Hepatocyte (in vitro differentiated cells): ENCODE measurements at regions not wholly inside any gene's neighbourhood (a gene's known extent, or its start where the extent isn't known, plus 50 kb on each side); places are given as distances from the start of the nearest gene placed in this dataset.

Experiments
- DNase-seq: peaks from one replicate; pipeline ENCODE4 v3.0.0-alpha.2; 2016; ENCODE audit warnings: low spot score
- H2AFZ ChIP-seq: fragments of 200-600 bp; sonication (generic); 2 replicates; pipeline ENCODE4 v1.6.0; 2016; ENCODE audit warnings: antibody characterized with exemption, mild to moderate bottlenecking
- H3K27ac ChIP-seq: fragments of 200-600 bp; sonication (generic); 2 replicates; pipeline ENCODE4 v1.5.1; 2016; ENCODE audit warnings: mild to moderate bottlenecking
- H3K27me3 ChIP-seq: fragments of 200-600 bp; sonication (generic); 2 replicates; pipeline ENCODE4 v1.6.1; 2016
- H3K36me3 ChIP-seq: fragments of 200-600 bp; sonication (generic); replicated peaks from 2 replicates; pipeline ENCODE4 v1.5.1; 2016; ENCODE audit warnings: low read depth; ENCODE audit not compliant: insufficient read depth
- H3K4me1 ChIP-seq: fragments of 200-600 bp; sonication (generic); 2 replicates; pipeline ENCODE4 v1.5.1; 2016; ENCODE audit warnings: mild to moderate bottlenecking, moderate library complexity; ENCODE audit not compliant: insufficient read depth
- H3K4me2 ChIP-seq: fragments of 200-600 bp; sonication (generic); 2 replicates; pipeline ENCODE4 v1.6.0; 2016
- H3K4me3 ChIP-seq: fragments of 200-600 bp; sonication (generic); 2 replicates; pipeline ENCODE4 v1.5.1; 2016; ENCODE audit warnings: mild to moderate bottlenecking
- H3K79me2 ChIP-seq: fragments of 200-600 bp; sonication (generic); 2 replicates; pipeline ENCODE4 v1.6.0; 2017; ENCODE audit warnings: mild to moderate bottlenecking
- H3K9me2 ChIP-seq: fragments of 200-600 bp; sonication (generic); replicated peaks from 2 replicates; pipeline ENCODE4 v1.6.0; 2017; ENCODE audit warnings: mild to moderate bottlenecking; ENCODE audit not compliant: insufficient read depth
- H3K9me3 ChIP-seq: fragments of 200-600 bp; sonication (generic); 2 replicates; pipeline ENCODE4 v1.5.1; 2016; ENCODE audit warnings: low read depth, mild to moderate bottlenecking
- H4K20me1 ChIP-seq: fragments of 200-600 bp; sonication (generic); 2 replicates; pipeline ENCODE4 v1.6.0; 2016; ENCODE audit warnings: mild to moderate bottlenecking; ENCODE audit not compliant: insufficient read depth, poor library complexity, severe bottlenecking
- EZH2 ChIP-seq: fragments of 200-600 bp; sonication (generic); IDR thresholded peaks from 2 replicates; pipeline ENCODE4 v1.6.1; 2016; ENCODE audit warnings: antibody characterized with exemption, mild to moderate bottlenecking, borderline replicate concordance
- EZH2phosphoT487 ChIP-seq: fragments of 200-600 bp; sonication (generic); IDR thresholded peaks from one replicate; pipeline ENCODE4 v1.6.1; 2018; ENCODE audit warnings: antibody characterized with exemption, mild to moderate bottlenecking, low read depth, moderate library complexity; ENCODE audit not compliant: unreplicated experiment, severe bottlenecking
- WGBS: methylation state at CpG from one replicate; pipeline ENCODE4 v1.1.6; 2016; ENCODE audit warnings: low lambda C conversion rate; ENCODE audit errors: missing lambda C conversion rate; 5-methylcytosine and 5-hydroxymethylcytosine counted together
- TF ChIP-seq, protein P1 (sequence below): fragments of 200-600 bp; sonication (generic); IDR thresholded peaks from 2 replicates; pipeline ENCODE4 v1.5.1; 2016; ENCODE audit warnings: antibody characterized with exemption, mild to moderate bottlenecking; ENCODE audit not compliant: poor library complexity

DNA sequence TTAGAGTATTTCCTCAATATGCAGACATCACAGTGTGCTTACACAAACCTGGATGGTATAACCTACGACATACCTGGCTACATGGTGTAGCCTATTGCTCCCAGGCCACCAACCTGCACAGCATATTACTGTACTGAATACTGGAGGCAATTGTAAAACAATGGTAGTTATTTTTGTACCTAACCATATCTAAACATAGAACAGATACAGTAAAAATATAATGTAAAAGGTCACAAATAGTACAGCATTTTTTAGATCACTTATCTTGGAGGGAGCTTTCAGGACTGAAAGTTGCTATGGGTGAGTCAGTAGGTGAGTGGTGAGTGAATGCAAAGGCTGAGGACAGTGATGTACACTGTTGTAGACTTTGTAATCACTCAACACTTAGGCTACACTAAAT is 492.3 kb downstream of the MRPL39 start:
- H3K4me1 ChIP-seq, result no peaks in the 10 kb centered on the region
- H2AFZ ChIP-seq, result no peak overlapping the region
- no peaks in the 10 kb centered on the region for H3K79me2 ChIP-seq
- H3K4me3 ChIP-seq, result no peak overlapping the region
- H3K4me2 ChIP-seq, result no peak overlapping the region
- no peaks in the 10 kb centered on the region for H4K20me1 ChIP-seq
- H3K9me2 ChIP-seq, result no peaks in the 10 kb centered on the region
- H3K9me3 ChIP-seq, result no peaks in the 10 kb centered on the region
- no peak overlapping the region for H3K27ac ChIP-seq
- 66% methylated on average over 1 of the region's 1 CpG for WGBS
- no peak for DNase-seq
- H3K27me3 ChIP-seq, result no peaks in the 10 kb centered on the region
- TF ChIP-seq, protein P1, sequence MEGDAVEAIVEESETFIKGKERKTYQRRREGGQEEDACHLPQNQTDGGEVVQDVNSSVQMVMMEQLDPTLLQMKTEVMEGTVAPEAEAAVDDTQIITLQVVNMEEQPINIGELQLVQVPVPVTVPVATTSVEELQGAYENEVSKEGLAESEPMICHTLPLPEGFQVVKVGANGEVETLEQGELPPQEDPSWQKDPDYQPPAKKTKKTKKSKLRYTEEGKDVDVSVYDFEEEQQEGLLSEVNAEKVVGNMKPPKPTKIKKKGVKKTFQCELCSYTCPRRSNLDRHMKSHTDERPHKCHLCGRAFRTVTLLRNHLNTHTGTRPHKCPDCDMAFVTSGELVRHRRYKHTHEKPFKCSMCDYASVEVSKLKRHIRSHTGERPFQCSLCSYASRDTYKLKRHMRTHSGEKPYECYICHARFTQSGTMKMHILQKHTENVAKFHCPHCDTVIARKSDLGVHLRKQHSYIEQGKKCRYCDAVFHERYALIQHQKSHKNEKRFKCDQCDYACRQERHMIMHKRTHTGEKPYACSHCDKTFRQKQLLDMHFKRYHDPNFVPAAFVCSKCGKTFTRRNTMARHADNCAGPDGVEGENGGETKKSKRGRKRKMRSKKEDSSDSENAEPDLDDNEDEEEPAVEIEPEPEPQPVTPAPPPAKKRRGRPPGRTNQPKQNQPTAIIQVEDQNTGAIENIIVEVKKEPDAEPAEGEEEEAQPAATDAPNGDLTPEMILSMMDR, result no peak
- no peak for TF ChIP-seq EZH2
- no peak for TF ChIP-seq EZH2phosphoT487
- no peaks in the 10 kb centered on the region for H3K36me3 ChIP-seq

DNA sequence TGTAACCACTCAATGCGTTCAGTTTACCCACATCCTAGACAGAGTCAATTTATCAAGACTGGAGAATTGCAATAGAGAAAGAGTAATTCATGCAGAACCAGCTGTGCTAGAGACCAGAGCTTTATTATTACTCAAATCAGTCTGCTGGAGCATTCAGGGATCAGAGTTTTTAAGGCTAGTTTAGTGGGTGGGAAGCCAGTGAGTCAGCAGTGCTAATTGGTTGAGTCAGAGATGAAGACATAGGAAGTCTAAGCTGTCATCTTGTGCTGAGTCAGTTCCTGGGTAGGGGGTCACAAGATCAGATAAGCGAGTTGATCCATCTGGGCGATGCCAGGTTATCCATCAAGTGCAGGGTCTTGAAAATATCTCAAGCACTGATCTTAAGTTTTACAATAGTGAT is 499.6 kb downstream of the MRPL39 start:
- no peaks in the 10 kb centered on the region for H3K79me2 ChIP-seq
- no peak overlapping the region for H3K4me3 ChIP-seq
- H3K9me3 ChIP-seq, result no peaks in the 10 kb centered on the region
- WGBS, result 68% methylated on average over 3 of the region's 3 CpGs
- H4K20me1 ChIP-seq, result no peaks in the 10 kb centered on the region
- H3K4me1 ChIP-seq, result no peaks in the 10 kb centered on the region
- no peak overlapping the region for H3K4me2 ChIP-seq
- no peak overlapping the region for H2AFZ ChIP-seq
- TF ChIP-seq, protein P1, result no peak
- TF ChIP-seq EZH2phosphoT487 (no peak), EZH2 (no peak)
- DNase-seq, result no peak
- no peaks in the 10 kb centered on the region for H3K36me3 ChIP-seq
- no peak overlapping the region for H3K27ac ChIP-seq
- no peaks in the 10 kb centered on the region for H3K27me3 ChIP-seq
- no peaks in the 10 kb centered on the region for H3K9me2 ChIP-seq

DNA sequence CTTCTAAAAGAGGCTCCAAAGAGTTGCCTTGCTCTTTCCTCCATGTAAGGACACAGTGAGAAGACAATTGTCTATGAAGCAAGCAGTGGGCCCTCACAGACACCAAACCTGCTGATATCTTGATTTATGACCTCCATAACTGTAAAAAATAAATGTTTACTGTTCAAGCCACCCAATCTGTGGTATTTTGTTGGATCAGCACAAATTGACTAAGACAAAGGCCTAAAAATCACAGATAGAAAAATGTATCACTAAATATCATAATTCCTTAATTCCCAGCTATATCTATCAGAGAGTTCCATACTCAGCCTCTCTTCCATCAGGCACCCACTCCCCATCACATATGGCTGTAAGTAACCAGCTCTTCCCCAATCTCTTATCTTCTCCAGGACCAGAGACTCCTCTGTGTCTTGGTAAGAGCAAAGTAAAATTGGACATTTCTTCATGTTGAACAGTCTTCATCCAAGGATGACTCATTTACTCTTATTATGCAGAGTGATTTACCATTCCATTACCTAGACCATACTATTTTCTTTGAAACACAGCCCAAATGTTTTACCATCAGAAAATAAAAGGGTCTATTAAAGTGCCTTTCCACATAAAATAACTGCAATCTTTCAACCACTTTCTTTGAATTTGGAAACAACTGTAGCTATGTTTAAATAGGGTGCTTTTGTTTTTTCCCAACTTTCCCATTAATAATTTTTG is 503.6 kb downstream of the MRPL39 start:
- Histone ChIP-seq H2AFZ (no peak overlapping the region), H3K4me1 (no peaks in the 10 kb centered on the region), H3K4me3 (no peak overlapping the region), H4K20me1 (no peaks in the 10 kb centered on the region), H3K4me2 (no peak overlapping the region), H3K36me3 (no peaks in the 10 kb centered on the region), H3K27me3 (no peaks in the 10 kb centered on the region), H3K27ac (no peak overlapping the region), H3K9me3 (no peaks in the 10 kb centered on the region), H3K9me2 (no peaks in the 10 kb centered on the region), H3K79me2 (no peaks in the 10 kb centered on the region)
- TF ChIP-seq, protein P1, result no peak
- TF ChIP-seq EZH2phosphoT487, result no peak
- TF ChIP-seq EZH2, result no peak
- no peak for DNase-seq
